ENCODE measurements at regions not wholly inside any gene's neighbourhood (a gene's known extent, or its start where the extent isn't known, plus 50 kb on each side); places are given as distances from the start of the nearest gene placed in this dataset.

- Histone ChIP-seq H3K36me3 (no peaks in the 10 kb centered on the region), H3K4me3 (no peak overlapping the region), H3K27me3 (no peaks in the 10 kb centered on the region), H3K27ac (no peak overlapping the region), H3K9me3 (no peaks in the 10 kb centered on the region), H3K4me1 (no peaks in the 10 kb centered on the region)
- ATAC-seq (ENCODE audit: low FRiP score in 2 of 2) = peak in 1 of 2 donors; percentile 24
- TF ChIP-seq EP300 (IDR thresholded peaks at IDR 0.05) = no peak
- TF ChIP-seq CTCF (IDR thresholded peaks at IDR 0.05) = no peak
- no peak for TF ChIP-seq POLR2A (IDR thresholded peaks at IDR 0.05)
- no peak for TF ChIP-seq POLR2AphosphoS5 (IDR thresholded peaks at IDR 0.05)
- 52 to 58% methylated on average over 5 of the region's 5 CpGs for WGBS, 2 donors
- no peak for DNase-seq
Observed at GRCh38 chr4:106762666-106763443, 273.3 kb downstream of the DKK2 start.

GRCh38 chr4:106753426-106753825, 282.7 kb downstream of the DKK2 start:
- ATAC-seq (ENCODE audit: low FRiP score in 2 of 2) = no peak
- 40 to 42% methylated on average over 3 of the region's 3 CpGs for WGBS, 2 donors
- Histone ChIP-seq H3K9me3 (no peaks in the 10 kb centered on the region), H3K36me3 (no peaks in the 10 kb centered on the region), H3K4me1 (no peaks in the 10 kb centered on the region), H3K4me3 (no peak overlapping the region), H3K27ac (no peak overlapping the region), H3K27me3 (no peaks in the 10 kb centered on the region)
- DNase-seq = no peak
- TF ChIP-seq POLR2AphosphoS5 (IDR thresholded peaks at IDR 0.05) (no peak), EP300 (IDR thresholded peaks at IDR 0.05) (no peak), CTCF (IDR thresholded peaks at IDR 0.05) (no peak), POLR2A (IDR thresholded peaks at IDR 0.05) (no peak)

- Histone ChIP-seq H3K4me3 (no peak overlapping the region), H3K9me3 (no peaks in the 10 kb centered on the region), H3K27ac (no peak overlapping the region), H3K27me3 (no peaks in the 10 kb centered on the region), H3K4me1 (no peaks in the 10 kb centered on the region), H3K36me3 (no peaks in the 10 kb centered on the region)
- no peak for DNase-seq
- TF ChIP-seq EP300 (IDR thresholded peaks at IDR 0.05) (no peak), POLR2AphosphoS5 (IDR thresholded peaks at IDR 0.05) (no peak), POLR2A (IDR thresholded peaks at IDR 0.05) (no peak), CTCF (IDR thresholded peaks at IDR 0.05) (no peak)
- ATAC-seq (ENCODE audit: low FRiP score in 2 of 2) = peak in 1 of 2 donors; percentile 61
Observed at GRCh38 chr4:106746451-106746850, 289.7 kb downstream of the DKK2 start.

GRCh38 chr4:106738121-106738520, 298.0 kb downstream of the DKK2 start:
- TF ChIP-seq POLR2AphosphoS5 (IDR thresholded peaks at IDR 0.05) (no peak), EP300 (IDR thresholded peaks at IDR 0.05) (no peak), POLR2A (IDR thresholded peaks at IDR 0.05) (no peak), CTCF (IDR thresholded peaks at IDR 0.05) (no peak)
- WGBS, 2 donors = 59% methylated on average over 5 of the region's 5 CpGs

GRCh38 chr4:106718548-106718947, 317.6 kb downstream of the DKK2 start:
- Histone ChIP-seq H3K27me3 (no peaks in the 10 kb centered on the region), H3K9me3 (no peaks in the 10 kb centered on the region), H3K36me3 (no peaks in the 10 kb centered on the region), H3K27ac (no peak overlapping the region), H3K4me1 (no peaks in the 10 kb centered on the region), H3K4me3 (no peak overlapping the region)
- DNase-seq (no peak), ATAC-seq (ENCODE audit: low FRiP score in 2 of 2) (no peak)
- WGBS, 2 donors = 75 to 78% methylated on average over 1 of the region's 1 CpG
- TF ChIP-seq POLR2AphosphoS5 (IDR thresholded peaks at IDR 0.05) = no peak
- TF ChIP-seq CTCF (IDR thresholded peaks at IDR 0.05) = no peak
- TF ChIP-seq POLR2A (IDR thresholded peaks at IDR 0.05) = no peak
- no peak for TF ChIP-seq EP300 (IDR thresholded peaks at IDR 0.05)

More at GRCh38 chr4:106738121-106738520, 298.0 kb downstream of the DKK2 start:
- DNase-seq (no peak), ATAC-seq (ENCODE audit: low FRiP score in 2 of 2) (no peak)
- no peak overlapping the region for H3K27ac ChIP-seq
- no peaks in the 10 kb centered on the region for H3K36me3 ChIP-seq
- no peak overlapping the region for H3K4me3 ChIP-seq
- H3K27me3 ChIP-seq = no peaks in the 10 kb centered on the region
- no peaks in the 10 kb centered on the region for H3K9me3 ChIP-seq
- no peaks in the 10 kb centered on the region for H3K4me1 ChIP-seq

Data from upper lobe of left lung (tissue), 6 donors.